ENCODE measurements at regions not wholly inside any gene's neighbourhood (a gene's known extent, or its start where the extent isn't known, plus 50 kb on each side); places are given as distances from the start of the nearest gene placed in this dataset.

DNA sequence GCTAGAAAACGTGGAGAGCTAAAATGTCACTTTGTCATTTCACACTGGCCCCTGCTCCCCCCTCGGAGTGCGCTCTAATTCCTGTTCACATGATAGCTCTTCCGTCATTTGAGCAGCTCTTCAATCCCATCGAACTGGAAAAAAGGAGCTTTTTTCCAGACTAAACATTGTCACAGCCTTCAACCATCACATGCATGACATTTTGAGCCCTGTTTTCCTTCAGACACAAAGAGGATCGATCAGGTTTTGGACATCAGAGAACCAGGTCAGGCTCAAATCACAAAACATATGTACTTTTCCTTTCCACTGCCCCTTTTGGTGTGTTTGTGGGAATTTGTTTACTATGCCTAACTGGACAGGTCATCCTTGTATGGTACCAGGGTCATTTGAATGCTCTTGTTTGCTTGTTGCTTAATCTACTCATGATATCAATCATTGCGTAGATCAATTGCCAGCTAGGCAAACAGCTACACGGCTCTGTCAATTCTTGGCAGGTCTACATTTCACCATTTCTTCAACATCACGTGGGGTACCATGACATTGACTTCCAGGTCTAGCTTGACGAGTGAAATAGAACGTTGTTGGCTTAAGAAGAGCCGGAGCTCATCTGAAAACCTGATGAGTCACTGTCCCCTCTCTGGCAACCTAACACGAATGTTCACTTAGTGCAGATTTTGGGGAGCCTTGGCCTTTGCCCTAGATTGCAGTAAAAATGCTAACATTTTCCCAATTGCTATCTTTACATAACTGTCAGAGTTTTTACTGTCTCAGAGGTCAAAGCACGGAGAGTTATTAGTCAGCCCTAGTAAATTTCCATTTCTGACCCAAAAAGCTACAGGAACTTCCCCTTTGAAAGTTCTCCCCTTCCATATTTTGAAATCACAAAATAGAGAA lies 87.3 kb downstream of the LYZL2 start:
- TF ChIP-seq, protein P1, sequence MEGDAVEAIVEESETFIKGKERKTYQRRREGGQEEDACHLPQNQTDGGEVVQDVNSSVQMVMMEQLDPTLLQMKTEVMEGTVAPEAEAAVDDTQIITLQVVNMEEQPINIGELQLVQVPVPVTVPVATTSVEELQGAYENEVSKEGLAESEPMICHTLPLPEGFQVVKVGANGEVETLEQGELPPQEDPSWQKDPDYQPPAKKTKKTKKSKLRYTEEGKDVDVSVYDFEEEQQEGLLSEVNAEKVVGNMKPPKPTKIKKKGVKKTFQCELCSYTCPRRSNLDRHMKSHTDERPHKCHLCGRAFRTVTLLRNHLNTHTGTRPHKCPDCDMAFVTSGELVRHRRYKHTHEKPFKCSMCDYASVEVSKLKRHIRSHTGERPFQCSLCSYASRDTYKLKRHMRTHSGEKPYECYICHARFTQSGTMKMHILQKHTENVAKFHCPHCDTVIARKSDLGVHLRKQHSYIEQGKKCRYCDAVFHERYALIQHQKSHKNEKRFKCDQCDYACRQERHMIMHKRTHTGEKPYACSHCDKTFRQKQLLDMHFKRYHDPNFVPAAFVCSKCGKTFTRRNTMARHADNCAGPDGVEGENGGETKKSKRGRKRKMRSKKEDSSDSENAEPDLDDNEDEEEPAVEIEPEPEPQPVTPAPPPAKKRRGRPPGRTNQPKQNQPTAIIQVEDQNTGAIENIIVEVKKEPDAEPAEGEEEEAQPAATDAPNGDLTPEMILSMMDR (IDR thresholded peaks at IDR 0.05) = no peak
- TF ChIP-seq POLR2A (IDR thresholded peaks at IDR 0.05) = no peak

Measured in adrenal gland (tissue), 5 donors.